ENCODE measurements at regions not wholly inside any gene's neighbourhood (a gene's known extent, or its start where the extent isn't known, plus 50 kb on each side); places are given as distances from the start of the nearest gene placed in this dataset.

GRCh38 chr18:10055125-10055750 is 141.4 kb downstream of the VAPA start:
- no peak for DNase-seq (ENCODE audit: low spot score)
- no peak for ATAC-seq (ENCODE audit: low FRiP score)

GRCh38 chr18:10056506-10056905 is 142.7 kb downstream of the VAPA start:
- DNase-seq (ENCODE audit: low spot score), result no peak
- ATAC-seq (ENCODE audit: low FRiP score), result no peak
- no peak for TF ChIP-seq CTCF (IDR thresholded peaks at IDR 0.05)

More at GRCh38 chr18:10055125-10055750, 141.4 kb downstream of the VAPA start:
- no peak for TF ChIP-seq CTCF (IDR thresholded peaks at IDR 0.05)

GRCh38 chr18:10057401-10057893 is 143.6 kb downstream of the VAPA start:
- ATAC-seq (ENCODE audit: low FRiP score), result no peak
- DNase-seq (ENCODE audit: low spot score), result no peak

GRCh38 chr18:10057894-10058791 is 144.3 kb downstream of the VAPA start:
- no peak for DNase-seq (ENCODE audit: low spot score)
- no peak for TF ChIP-seq CTCF (IDR thresholded peaks at IDR 0.05)
- ATAC-seq (ENCODE audit: low FRiP score), result peak; percentile 58

More at GRCh38 chr18:10057401-10057893, 143.6 kb downstream of the VAPA start:
- TF ChIP-seq CTCF (IDR thresholded peaks at IDR 0.05), result no peak

GRCh38 chr18:10059610-10060468 is 146.0 kb downstream of the VAPA start:
- ATAC-seq (ENCODE audit: low FRiP score) (no peak), DNase-seq (ENCODE audit: low spot score) (peak; percentile 34)
- no peak for TF ChIP-seq CTCF (IDR thresholded peaks at IDR 0.05)

- no peak for TF ChIP-seq CTCF (IDR thresholded peaks at IDR 0.05)
- DNase-seq (ENCODE audit: low spot score), result no peak
- ATAC-seq (ENCODE audit: low FRiP score), result no peak
These were observed 146.6 kb downstream of the VAPA start for GRCh38 chr18:10060469-10060782.
